Neural cell (in vitro differentiated cells): ENCODE measurements at regions not wholly inside any gene's neighbourhood (a gene's known extent, or its start where the extent isn't known, plus 50 kb on each side); places are given as distances from the start of the nearest gene placed in this dataset.

ENCODE experiments used
- CTCF ChIP-seq: fragments of 450-650 bp; IDR thresholded peaks from 2 replicates; pipeline ENCODE4 v1.5.1; 2014; ENCODE audit warnings: antibody characterized with exemption, mild to moderate bottlenecking, moderate library complexity; ENCODE audit not compliant: poor library complexity, severe bottlenecking
- EP300 ChIP-seq: fragments of 450-650 bp; conservative IDR thresholded peaks from 2 replicates; pipeline ENCODE4 v1.6.1; 2014; ENCODE audit warnings: antibody characterized with exemption, mild to moderate bottlenecking, moderate library complexity; ENCODE audit not compliant: poor library complexity, severe bottlenecking
- EZH2 ChIP-seq: fragments of 200-600, 300-800 bp; shearing (Covaris generic), sonication (generic); IDR thresholded peaks from 2 replicates; pipeline ENCODE4 v1.6.1; 2014; ENCODE audit warnings: antibody characterized with exemption, low read length, borderline replicate concordance, mild to moderate bottlenecking; ENCODE audit not compliant: insufficient read depth, poor library complexity, severe bottlenecking
- MXI1 ChIP-seq: fragments of 450-650 bp; conservative IDR thresholded peaks from 2 replicates; pipeline ENCODE4 v1.6.1; 2014; ENCODE audit warnings: antibody characterized with exemption, mild to moderate bottlenecking; ENCODE audit not compliant: poor library complexity, severe bottlenecking
- POLR2AphosphoS5 ChIP-seq: IDR thresholded peaks from 2 replicates; pipeline ENCODE4 v1.6.1; 2012
- RAD21 ChIP-seq: fragments of 450-650 bp; conservative IDR thresholded peaks from 2 replicates; pipeline ENCODE4 v1.6.1; 2014; ENCODE audit warnings: antibody characterized with exemption, mild to moderate bottlenecking, moderate library complexity
- REST ChIP-seq: IDR thresholded peaks from 2 replicates; pipeline ENCODE4 v1.6.1; 2012; ENCODE audit warnings: borderline replicate concordance
- SMC3 ChIP-seq: fragments of 450-650 bp; conservative IDR thresholded peaks from 2 replicates; pipeline ENCODE4 v1.6.1; 2014; ENCODE audit warnings: antibody characterized with exemption, mild to moderate bottlenecking, moderate library complexity; ENCODE audit not compliant: poor library complexity

- TF ChIP-seq POLR2AphosphoS5, result no peak
- TF ChIP-seq RAD21, result no peak
- no peak for TF ChIP-seq CTCF
- TF ChIP-seq EZH2, result no peak
- TF ChIP-seq EP300, result no peak
- no peak for TF ChIP-seq REST
- TF ChIP-seq SMC3, result no peak
- TF ChIP-seq MXI1, result no peak
Measured at GRCh38 chr15:69546182-69546581, 93.6 kb downstream of the RPLP1 start.
